ENCODE measurements at regions not wholly inside any gene's neighbourhood (a gene's known extent, or its start where the extent isn't known, plus 50 kb on each side); places are given as distances from the start of the nearest gene placed in this dataset.

- TF ChIP-seq, protein P1, sequence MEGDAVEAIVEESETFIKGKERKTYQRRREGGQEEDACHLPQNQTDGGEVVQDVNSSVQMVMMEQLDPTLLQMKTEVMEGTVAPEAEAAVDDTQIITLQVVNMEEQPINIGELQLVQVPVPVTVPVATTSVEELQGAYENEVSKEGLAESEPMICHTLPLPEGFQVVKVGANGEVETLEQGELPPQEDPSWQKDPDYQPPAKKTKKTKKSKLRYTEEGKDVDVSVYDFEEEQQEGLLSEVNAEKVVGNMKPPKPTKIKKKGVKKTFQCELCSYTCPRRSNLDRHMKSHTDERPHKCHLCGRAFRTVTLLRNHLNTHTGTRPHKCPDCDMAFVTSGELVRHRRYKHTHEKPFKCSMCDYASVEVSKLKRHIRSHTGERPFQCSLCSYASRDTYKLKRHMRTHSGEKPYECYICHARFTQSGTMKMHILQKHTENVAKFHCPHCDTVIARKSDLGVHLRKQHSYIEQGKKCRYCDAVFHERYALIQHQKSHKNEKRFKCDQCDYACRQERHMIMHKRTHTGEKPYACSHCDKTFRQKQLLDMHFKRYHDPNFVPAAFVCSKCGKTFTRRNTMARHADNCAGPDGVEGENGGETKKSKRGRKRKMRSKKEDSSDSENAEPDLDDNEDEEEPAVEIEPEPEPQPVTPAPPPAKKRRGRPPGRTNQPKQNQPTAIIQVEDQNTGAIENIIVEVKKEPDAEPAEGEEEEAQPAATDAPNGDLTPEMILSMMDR (IDR thresholded peaks at IDR 0.05), result no peak
- no peak for TF ChIP-seq EZH2 (IDR thresholded peaks at IDR 0.05)
- TF ChIP-seq EZH2phosphoT487 (IDR thresholded peaks at IDR 0.05), result no peak
Observed at GRCh38 chr4:14415146-14415545, 587.1 kb upstream of the CPEB2 start.
